Thyroid gland (tissue), 4 donors: ENCODE measurements at regions not wholly inside any gene's neighbourhood (a gene's known extent, or its start where the extent isn't known, plus 50 kb on each side); places are given as distances from the start of the nearest gene placed in this dataset.

Experiments used
- DNase-seq, 2 donors: peaks; one replicate each; pipeline ENCODE4 v3.0.0-alpha.2; 2019
- H3K27ac ChIP-seq, 3 donors: fragments of 200-600 bp; sonication (generic); 1 replicate in 2 of 3; 2 replicates in 1 of 3; pipeline ENCODE4 v1.5.1; 2016 to 2019; ENCODE audit warnings: mild to moderate bottlenecking in 1 of 3, moderate library complexity in 1 of 3
- H3K27me3 ChIP-seq: fragments of 200-600 bp; sonication (generic); one replicate; pipeline ENCODE4 v1.5.1; 2019
- H3K36me3 ChIP-seq, 2 donors: fragments of 200-600 bp; sonication (generic); one replicate each; pipeline ENCODE4 v1.5.1; 2016 to 2019
- H3K4me1 ChIP-seq, 2 donors: fragments of 200-600 bp; sonication (generic); one replicate each; pipeline ENCODE4 v1.5.1; 2017 to 2019
- H3K4me3 ChIP-seq, 3 donors: fragments of 200-600 bp; sonication (generic); replicated peaks in 1 of 3; 1 replicate in 2 of 3; 2 replicates in 1 of 3; pipeline ENCODE4 v1.5.1; 2016; ENCODE audit warnings: mild to moderate bottlenecking in 1 of 3
- H3K9me3 ChIP-seq: fragments of 200-600 bp; sonication (generic); one replicate; pipeline ENCODE4 v1.5.1; 2017
- CTCF ChIP-seq, 6 experiments: fragments of 200-600 bp in 3 of 6; fragments of 450-650 bp in 3 of 6; sonication (generic) in 3 of 6; IDR thresholded peaks; one replicate each; pipeline ENCODE4 v1.5.1; 2016 to 2019; ENCODE audit warnings: antibody characterized with exemption in 6 of 6, mild to moderate bottlenecking in 2 of 6, inconsistent platforms in 1 of 6, moderate library complexity in 1 of 6
- POLR2A ChIP-seq, 2 donors: fragments of 450-650 bp; IDR thresholded peaks; one replicate each; pipeline ENCODE4 v1.6.1; 2017; ENCODE audit warnings: antibody characterized with exemption in 2 of 2, mild to moderate bottlenecking in 2 of 2, moderate library complexity in 1 of 2
- WGBS, 2 donors: methylation state at CpG; one replicate each; pipeline ENCODE4 v1.1.5; 2017; 5-methylcytosine and 5-hydroxymethylcytosine counted together
- intact Hi-C: fragments of 100-400 bp; cut with DNase I; formaldehyde crosslinking; loops from one replicate; pipeline ENCODE4 v1.15.1; 2023

- Histone ChIP-seq H3K4me1 (no peaks in the 10 kb centered on the region), H3K27ac (no peak overlapping the region), H3K4me3 (no peak overlapping the region), H3K9me3 (no peaks in the 10 kb centered on the region), H3K27me3 (no peaks in the 10 kb centered on the region), H3K36me3 (no peaks in the 10 kb centered on the region)
- DNase-seq, result no peak
- 80 to 82% methylated on average over 9 of the region's 9 CpGs for WGBS, 2 donors
- TF ChIP-seq CTCF (IDR thresholded peaks at IDR 0.05) (no peak), POLR2A (IDR thresholded peaks at IDR 0.05) (no peak)
- intact Hi-C loops, result no loop called here
These were observed 269.3 kb upstream of the SIX2 start for GRCh38 chr2:45278365-45279078.

GRCh38 chr2:45276914-45277313 is 267.7 kb upstream of the SIX2 start:
- no peaks in the 10 kb centered on the region for H3K4me1 ChIP-seq
- 84 to 94% methylated on average over 4 of the region's 4 CpGs for WGBS, 2 donors
- intact Hi-C loops, result no loop called here
- H3K27ac ChIP-seq, result no peak overlapping the region
- TF ChIP-seq POLR2A (IDR thresholded peaks at IDR 0.05) (no peak), CTCF (IDR thresholded peaks at IDR 0.05) (no peak)
- no peaks in the 10 kb centered on the region for H3K36me3 ChIP-seq
- H3K4me3 ChIP-seq, result no peak overlapping the region
- H3K9me3 ChIP-seq, result no peaks in the 10 kb centered on the region
- no peaks in the 10 kb centered on the region for H3K27me3 ChIP-seq
- no peak for DNase-seq

- H3K4me1 ChIP-seq, result no peaks in the 10 kb centered on the region
- TF ChIP-seq CTCF (IDR thresholded peaks at IDR 0.05) (no peak), POLR2A (IDR thresholded peaks at IDR 0.05) (no peak)
- H3K27ac ChIP-seq, result no peak overlapping the region
- H3K27me3 ChIP-seq, result no peaks in the 10 kb centered on the region
- no peak overlapping the region for H3K4me3 ChIP-seq
- no peak for DNase-seq
- intact Hi-C loops, result no loop called here
- H3K36me3 ChIP-seq, result no peaks in the 10 kb centered on the region
- H3K9me3 ChIP-seq, result no peaks in the 10 kb centered on the region
- WGBS, 2 donors, result 83 to 95% methylated on average over 1 of the region's 1 CpG
These were observed 266.6 kb upstream of the SIX2 start for GRCh38 chr2:45275806-45276205.

GRCh38 chr2:45275242-45275805 is 266.1 kb upstream of the SIX2 start:
- H3K9me3 ChIP-seq, result no peaks in the 10 kb centered on the region
- H3K36me3 ChIP-seq, result no peaks in the 10 kb centered on the region
- H3K4me3 ChIP-seq, result no peak overlapping the region
- no peak for DNase-seq
- H3K4me1 ChIP-seq, result no peaks in the 10 kb centered on the region
- no peaks in the 10 kb centered on the region for H3K27me3 ChIP-seq
- intact Hi-C loops, result no loop called here
- TF ChIP-seq CTCF (IDR thresholded peaks at IDR 0.05) (no peak), POLR2A (IDR thresholded peaks at IDR 0.05) (no peak)
- 84 to 90% methylated on average over 4 of the region's 4 CpGs for WGBS, 2 donors
- no peak overlapping the region for H3K27ac ChIP-seq

GRCh38 chr2:45274250-45274926 is 265.1 kb upstream of the SIX2 start:
- Histone ChIP-seq H3K4me3 (no peak overlapping the region), H3K9me3 (no peaks in the 10 kb centered on the region), H3K27me3 (no peaks in the 10 kb centered on the region), H3K36me3 (no peaks in the 10 kb centered on the region), H3K27ac (no peak overlapping the region), H3K4me1 (no peaks in the 10 kb centered on the region)
- WGBS, 2 donors, result 73 to 80% methylated on average over 8 of the region's 8 CpGs
- intact Hi-C loops, result no loop called here
- TF ChIP-seq POLR2A (IDR thresholded peaks at IDR 0.05) (no peak), CTCF (IDR thresholded peaks at IDR 0.05) (no peak)
- DNase-seq, result peak in 1 of 2 donors; percentile 11
